ENCODE measurements at regions not wholly inside any gene's neighbourhood (a gene's known extent, or its start where the extent isn't known, plus 50 kb on each side); places are given as distances from the start of the nearest gene placed in this dataset.

DNA sequence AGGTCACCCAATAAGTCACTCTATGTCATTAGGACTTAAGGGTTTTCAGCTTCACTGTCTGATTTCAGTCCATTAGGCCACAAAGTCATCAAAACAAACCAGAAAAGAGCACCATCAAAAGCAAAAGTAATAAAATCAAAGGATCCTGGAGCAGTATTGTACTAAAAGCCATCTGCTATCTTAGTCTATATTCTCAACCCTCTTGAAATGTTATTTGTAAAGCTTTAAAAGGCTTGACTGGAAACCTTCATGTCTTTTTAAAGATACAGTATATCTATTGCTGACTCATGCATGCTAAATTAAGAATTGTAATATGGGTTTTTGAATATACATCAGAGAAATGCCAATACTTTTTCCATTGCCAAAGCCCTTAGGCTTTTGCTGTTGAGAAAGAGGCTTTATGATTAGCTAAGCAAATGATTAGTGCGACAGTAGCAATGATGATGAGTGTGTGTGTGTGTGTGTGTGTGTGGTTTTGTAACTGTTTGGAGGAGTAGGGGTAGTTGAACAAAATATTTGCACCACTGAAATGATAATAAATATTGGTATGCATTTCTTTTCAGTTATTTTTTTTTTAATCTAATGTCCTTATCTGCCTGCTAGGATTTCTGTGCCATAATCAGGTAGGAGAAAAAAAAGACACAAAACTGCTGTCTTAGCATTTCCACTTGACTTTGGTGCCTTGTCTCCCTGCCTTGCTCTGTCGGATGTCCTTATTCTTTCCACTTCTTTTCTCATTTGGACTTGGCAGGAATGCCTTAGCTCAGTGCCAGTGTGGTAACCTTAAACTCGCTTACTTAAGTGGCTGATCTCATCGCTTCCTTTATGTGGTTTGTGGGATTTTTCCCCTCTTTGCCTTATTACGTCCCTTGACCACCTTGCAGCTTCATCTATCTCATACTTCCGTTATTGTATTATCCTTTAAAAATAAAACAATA is 119.7 kb downstream of the PCDH7 start:
- TF ChIP-seq CTCF (IDR thresholded peaks at IDR 0.05) (no peak), ZFX (IDR thresholded peaks at IDR 0.05; ENCODE audit: borderline replicate concordance) (no peak)

Data from 22Rv1 (cell line).